CD14-positive monocyte (primary cell): ENCODE measurements at regions not wholly inside any gene's neighbourhood (a gene's known extent, or its start where the extent isn't known, plus 50 kb on each side); places are given as distances from the start of the nearest gene placed in this dataset.

ENCODE experiments used
- DNase-seq, 3 donors: peaks; one replicate each; pipeline ENCODE4 v3.0.0-alpha.2; 2011 to 2022
- H2AFZ ChIP-seq: 2 replicates; pipeline ENCODE4 v1.6.0; 2012; ENCODE audit warnings: mild to moderate bottlenecking, low read depth, low read length, inconsistent platforms; ENCODE audit not compliant: insufficient read depth, poor library complexity, severe bottlenecking
- H3K27ac ChIP-seq, 2 donors: 1 replicate in 1 of 2; 2 replicates in 1 of 2; pipeline ENCODE4 v1.5.1; 2012 to 2013; ENCODE audit warnings: low read length in 2 of 2, control low read depth in 1 of 2, inconsistent platforms in 1 of 2, low read depth in 1 of 2, mild to moderate bottlenecking in 1 of 2
- H3K27me3 ChIP-seq, 2 donors: one replicate each; pipeline versions ENCODE4 v1.6.0 to v1.6.1; 2011 to 2013; ENCODE audit warnings: low read length in 2 of 2; ENCODE audit not compliant: control insufficient read depth in 2 of 2, insufficient read depth in 2 of 2
- H3K36me3 ChIP-seq, 2 donors: replicated peaks in 1 of 2; 1 replicate in 1 of 2; 2 replicates in 1 of 2; pipeline versions ENCODE4 v1.5.1 to v1.6.1; 2012 to 2013; ENCODE audit warnings: low read length in 2 of 2, control low read depth in 1 of 2, inconsistent platforms in 1 of 2, mild to moderate bottlenecking in 1 of 2; ENCODE audit not compliant: insufficient read depth in 2 of 2, control insufficient read depth in 1 of 2
- H3K4me1 ChIP-seq, 2 donors: 1 replicate in 1 of 2; 2 replicates in 1 of 2; pipeline versions ENCODE4 v1.5.1 to v1.6.1; 2012 to 2013; ENCODE audit warnings: low read length in 2 of 2, control low read depth in 1 of 2, inconsistent platforms in 1 of 2, mild to moderate bottlenecking in 1 of 2, moderate library complexity in 1 of 2; ENCODE audit not compliant: insufficient read depth in 2 of 2, control insufficient read depth in 1 of 2
- H3K4me2 ChIP-seq: replicated peaks from 2 replicates; pipeline ENCODE3; 2012; ENCODE audit warnings: low read length, moderate library complexity, mild to moderate bottlenecking; ENCODE audit not compliant: poor library complexity, severe bottlenecking; ENCODE audit errors: extremely low read depth
- H3K4me3 ChIP-seq, 3 experiments: fragments of 200-600 bp in 1 of 3; sonication (generic) in 1 of 3; replicated peaks in 1 of 3; 1 replicate in 2 of 3; 2 replicates in 1 of 3; pipeline ENCODE4 v1.5.1; 2011 to 2013; ENCODE audit warnings: low read length in 3 of 3, mild to moderate bottlenecking in 3 of 3, control low read depth in 2 of 3, low read depth in 2 of 3, inconsistent platforms in 1 of 3, moderate library complexity in 1 of 3
- H3K79me2 ChIP-seq: 2 replicates; pipeline ENCODE4 v1.6.0; 2012; ENCODE audit warnings: mild to moderate bottlenecking, control low read depth, inconsistent platforms, low read length, moderate library complexity; ENCODE audit not compliant: insufficient read depth
- H3K9ac ChIP-seq: 2 replicates; pipeline ENCODE4 v1.6.0; 2017; ENCODE audit warnings: low read length, mild to moderate bottlenecking; ENCODE audit not compliant: insufficient read depth, poor library complexity, severe bottlenecking
- H3K9me3 ChIP-seq, 2 donors: replicated peaks in 1 of 2; 1 replicate in 1 of 2; 2 replicates in 1 of 2; pipeline versions ENCODE4 v1.5.1 to v1.6.1; 2012 to 2013; ENCODE audit warnings: low read length in 2 of 2, control low read depth in 1 of 2; ENCODE audit not compliant: control insufficient read depth in 1 of 2, insufficient read depth in 1 of 2
- H4K20me1 ChIP-seq: 2 replicates; pipeline ENCODE4 v1.6.0; 2012; ENCODE audit warnings: mild to moderate bottlenecking, low read length, control low read depth, moderate library complexity; ENCODE audit not compliant: insufficient read depth
- H3K27ac Mint-ChIP-seq, 7 donors: one replicate each; pipeline ENCODE4 v1.8.0; 2020; ENCODE audit warnings: mild to moderate bottlenecking in 7 of 7, mixed read lengths in 7 of 7, moderate library complexity in 6 of 7, inconsistent platforms in 2 of 7
- H3K27me3 Mint-ChIP-seq, 3 donors: one replicate each; pipeline ENCODE4 v1.8.0; 2021 to 2022; ENCODE audit warnings: low read depth in 3 of 3, mild to moderate bottlenecking in 3 of 3, mixed read lengths in 3 of 3, moderate library complexity in 3 of 3, inconsistent platforms in 1 of 3
- H3K36me3 Mint-ChIP-seq, 2 donors: one replicate each; pipeline ENCODE4 v1.8.0; 2020; ENCODE audit warnings: mixed read lengths in 2 of 2, inconsistent platforms in 1 of 2, mild to moderate bottlenecking in 1 of 2
- H3K4me1 Mint-ChIP-seq: one replicate; pipeline ENCODE4 v1.8.0; 2020; ENCODE audit warnings: mild to moderate bottlenecking, mixed read lengths
- H3K4me3 Mint-ChIP-seq, 2 donors: one replicate each; pipeline ENCODE4 v1.8.0; 2020; ENCODE audit warnings: mild to moderate bottlenecking in 2 of 2, mixed read lengths in 2 of 2, moderate library complexity in 1 of 2
- H3K9me3 Mint-ChIP-seq, 7 donors: one replicate each; pipeline ENCODE4 v1.8.0; 2020 to 2022; ENCODE audit warnings: mixed read lengths in 7 of 7, mild to moderate bottlenecking in 6 of 7, moderate library complexity in 6 of 7, inconsistent platforms in 2 of 7
- WGBS: methylation state at CpG from one replicate; pipeline ENCODE4 v1.1.5; 2013; ENCODE audit warnings: missing lambda C conversion rate; ENCODE audit not compliant: insufficient coverage; 5-methylcytosine and 5-hydroxymethylcytosine counted together
- intact Hi-C, 2 donors: fragments of 100-400 bp; cut with micrococcal nuclease; formaldehyde crosslinking; loops; one replicate each; pipeline versions ENCODE4 v1.15.0 to v1.15.1; 2023
- TF ChIP-seq, protein P1 (sequence below): fragments of 200-600 bp; IDR thresholded peaks from one replicate; pipeline ENCODE4 v1.8.0; 2022; ENCODE audit warnings: antibody characterized with exemption, mild to moderate bottlenecking

GRCh38 chr12:126547905-126548304 lies 1482.7 kb downstream of the AACS start:
- no peak overlapping the region for H3K4me3 ChIP-seq
- H3K4me1 Mint-ChIP-seq: no peaks in the 10 kb centered on the region
- no peaks in the 10 kb centered on the region for H3K4me1 ChIP-seq
- no peaks in the 10 kb centered on the region for H3K27me3 Mint-ChIP-seq
- no peak overlapping the region for H3K4me2 ChIP-seq
- H3K36me3 Mint-ChIP-seq: no peaks in the 10 kb centered on the region
- TF ChIP-seq, protein P1, sequence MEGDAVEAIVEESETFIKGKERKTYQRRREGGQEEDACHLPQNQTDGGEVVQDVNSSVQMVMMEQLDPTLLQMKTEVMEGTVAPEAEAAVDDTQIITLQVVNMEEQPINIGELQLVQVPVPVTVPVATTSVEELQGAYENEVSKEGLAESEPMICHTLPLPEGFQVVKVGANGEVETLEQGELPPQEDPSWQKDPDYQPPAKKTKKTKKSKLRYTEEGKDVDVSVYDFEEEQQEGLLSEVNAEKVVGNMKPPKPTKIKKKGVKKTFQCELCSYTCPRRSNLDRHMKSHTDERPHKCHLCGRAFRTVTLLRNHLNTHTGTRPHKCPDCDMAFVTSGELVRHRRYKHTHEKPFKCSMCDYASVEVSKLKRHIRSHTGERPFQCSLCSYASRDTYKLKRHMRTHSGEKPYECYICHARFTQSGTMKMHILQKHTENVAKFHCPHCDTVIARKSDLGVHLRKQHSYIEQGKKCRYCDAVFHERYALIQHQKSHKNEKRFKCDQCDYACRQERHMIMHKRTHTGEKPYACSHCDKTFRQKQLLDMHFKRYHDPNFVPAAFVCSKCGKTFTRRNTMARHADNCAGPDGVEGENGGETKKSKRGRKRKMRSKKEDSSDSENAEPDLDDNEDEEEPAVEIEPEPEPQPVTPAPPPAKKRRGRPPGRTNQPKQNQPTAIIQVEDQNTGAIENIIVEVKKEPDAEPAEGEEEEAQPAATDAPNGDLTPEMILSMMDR: no peak
- H2AFZ ChIP-seq: no peak overlapping the region
- H3K27ac Mint-ChIP-seq: no peak overlapping the region
- H3K36me3 ChIP-seq: no peaks in the 10 kb centered on the region
- peaks cover 0 to 7% of the 10 kb centered on the region in 2 donors for H3K9me3 ChIP-seq
- H3K79me2 ChIP-seq: no peaks in the 10 kb centered on the region
- no peaks in the 10 kb centered on the region for H3K27me3 ChIP-seq
- no peak for DNase-seq
- no peaks in the 10 kb centered on the region for H4K20me1 ChIP-seq
- WGBS: 43% methylated on average over 1 of the region's 10 CpGs
- intact Hi-C loops: no loop called here
- H3K9me3 Mint-ChIP-seq: peaks cover 0 to 9% (median 4%) of the 10 kb centered on the region in 7 donors
- H3K9ac ChIP-seq: no peak overlapping the region
- H3K4me3 Mint-ChIP-seq: no peak overlapping the region
- H3K27ac ChIP-seq: no peak overlapping the region

- Histone ChIP-seq H3K27ac (no peak overlapping the region), H3K4me1 (no peaks in the 10 kb centered on the region)
- no peaks in the 10 kb centered on the region for H3K36me3 Mint-ChIP-seq
Observed at GRCh38 chr12:126551869-126552268, 1486.6 kb downstream of the AACS start.

More at GRCh38 chr12:126551869-126552268, 1486.6 kb downstream of the AACS start:
- H3K27me3 ChIP-seq: no peaks in the 10 kb centered on the region
- WGBS: 54% methylated on average over 3 of the region's 4 CpGs
- Mint-ChIP-seq H3K4me1 (no peaks in the 10 kb centered on the region), H3K27ac (no peak overlapping the region), H3K27me3 (peaks cover 0 to 2% (median 0%) of the 10 kb centered on the region in 3 donors), H3K9me3 (peaks cover 3 to 18% (median 13%) of the 10 kb centered on the region in 7 donors), H3K4me3 (no peak overlapping the region)
- H3K79me2 ChIP-seq: no peaks in the 10 kb centered on the region
- H3K36me3 ChIP-seq: no peaks in the 10 kb centered on the region
- peaks cover 18 to 19% of the 10 kb centered on the region in 2 donors for H3K9me3 ChIP-seq
- intact Hi-C loops: no loop called here
- TF ChIP-seq, protein P1: no peak
- H3K4me3 ChIP-seq: no peak overlapping the region
- no peaks in the 10 kb centered on the region for H4K20me1 ChIP-seq
- H3K4me2 ChIP-seq: no peak overlapping the region
- DNase-seq: no peak
- no peak overlapping the region for H2AFZ ChIP-seq
- H3K9ac ChIP-seq: no peak overlapping the region
